GM12864 (cell line): ENCODE measurements at regions not wholly inside any gene's neighbourhood (a gene's known extent, or its start where the extent isn't known, plus 50 kb on each side); places are given as distances from the start of the nearest gene placed in this dataset.
"Not testable (repeated sequence)": the region's sequence is repeated elsewhere in the genome, so short reads cannot be mapped to it uniquely, and the experiment has no call there.

ENCODE experiments used
- DNase-seq: peaks from one replicate; pipeline ENCODE4 v3.0.0-alpha.2; 2011; ENCODE audit warnings: low read depth
- H3K4me3 ChIP-seq: 2 replicates; pipeline ENCODE4 v1.5.1; 2011; ENCODE audit warnings: mild to moderate bottlenecking, low read depth, low read length, control low read depth
- CTCF ChIP-seq: IDR thresholded peaks from 2 replicates; pipeline ENCODE4 v1.5.1; 2011; ENCODE audit warnings: low read depth, mild to moderate bottlenecking, moderate library complexity, low read length, control low read depth, inconsistent platforms; ENCODE audit errors: missing control alignments

GRCh38 chr7:86445285-86445684 is 198.4 kb upstream of the GRM3 start:
- DNase-seq: no peak
- TF ChIP-seq CTCF: no peak
- H3K4me3 ChIP-seq: no peak overlapping the region

DNA sequence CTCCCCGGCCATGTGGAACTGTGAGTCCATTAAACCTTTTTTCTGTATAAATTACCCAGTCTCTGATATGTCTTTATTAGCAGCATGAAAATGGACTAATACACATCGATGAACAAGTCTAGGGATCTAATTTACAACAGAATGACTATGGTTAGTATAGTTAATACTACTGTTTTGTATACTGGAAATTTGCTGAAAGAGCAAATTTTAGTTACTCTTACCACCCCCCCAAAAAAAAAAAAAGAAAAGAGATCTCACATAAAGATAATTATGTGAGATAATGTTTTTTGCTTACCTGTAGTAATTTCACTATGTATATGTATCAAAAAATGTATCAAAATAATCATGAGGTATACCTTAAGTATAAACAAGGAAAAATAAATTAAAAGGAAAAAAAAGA is 199.5 kb upstream of the GRM3 start:
- TF ChIP-seq CTCF: no peak
- no peak overlapping the region for H3K4me3 ChIP-seq
- DNase-seq: no peak

DNA sequence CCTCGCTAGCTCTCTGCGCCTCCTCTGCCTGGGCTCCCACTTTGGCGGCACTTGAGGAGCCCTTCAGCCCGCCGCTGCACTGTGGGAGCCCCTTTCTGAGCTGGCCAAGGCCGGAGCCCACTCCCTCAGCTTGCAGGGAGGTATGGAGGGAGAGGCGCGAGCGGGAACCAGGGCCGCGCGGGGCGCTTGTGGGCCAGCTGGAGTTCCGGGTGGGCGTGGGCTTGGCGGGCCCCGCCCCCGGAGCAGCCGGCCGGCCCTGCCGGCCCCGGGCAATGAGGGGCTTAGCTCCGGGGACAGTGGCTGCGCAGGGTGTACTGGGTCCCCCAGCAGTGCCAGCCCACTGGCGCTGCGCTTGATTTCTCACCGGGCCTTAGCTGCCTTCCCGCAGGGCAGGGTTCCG is 203.3 kb upstream of the GRM3 start:
- DNase-seq, H3K4me3 ChIP-seq: not testable (repeated sequence)

DNA sequence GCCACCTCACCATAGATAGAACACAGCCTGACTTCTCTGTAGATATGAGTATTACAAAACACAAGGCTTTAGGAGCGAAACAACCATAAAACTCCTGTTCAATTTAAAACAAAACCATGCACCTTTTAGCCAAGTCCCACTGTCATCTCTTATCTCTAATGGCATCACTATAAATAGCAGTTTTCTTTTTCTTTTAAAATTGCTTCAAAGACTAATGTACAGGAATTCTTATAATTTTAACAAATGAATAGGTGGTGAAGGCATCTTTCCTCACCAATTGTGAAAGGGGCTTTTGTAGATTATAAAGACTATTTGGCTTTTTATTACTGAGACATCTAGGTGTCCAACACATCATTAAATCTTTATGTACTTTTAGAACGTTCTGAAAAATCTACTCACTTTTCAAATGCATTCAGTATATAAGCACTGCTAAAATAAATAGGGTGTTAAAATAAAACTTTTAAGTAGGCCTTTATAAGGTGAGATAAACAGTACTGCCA is 205.7 kb upstream of the GRM3 start:
- TF ChIP-seq CTCF: no peak
- no peak overlapping the region for H3K4me3 ChIP-seq
- DNase-seq: no peak

- DNase-seq: no peak
- H3K4me3 ChIP-seq: no peak overlapping the region
- TF ChIP-seq CTCF: no peak
Measured at GRCh38 chr7:86431761-86432160, 211.9 kb upstream of the GRM3 start.

- DNase-seq: no peak
- H3K4me3 ChIP-seq: no peak overlapping the region
- TF ChIP-seq CTCF: no peak
Measured at GRCh38 chr7:86411814-86412213, 231.9 kb upstream of the GRM3 start.

- TF ChIP-seq CTCF: no peak
- H3K4me3 ChIP-seq: no peak overlapping the region
- no peak for DNase-seq
Measured at GRCh38 chr7:86407291-86407690, 236.4 kb upstream of the GRM3 start.

GRCh38 chr7:86391813-86392212 is 251.9 kb upstream of the GRM3 start:
- DNase-seq: no peak
- no peak overlapping the region for H3K4me3 ChIP-seq
- no peak for TF ChIP-seq CTCF

DNA sequence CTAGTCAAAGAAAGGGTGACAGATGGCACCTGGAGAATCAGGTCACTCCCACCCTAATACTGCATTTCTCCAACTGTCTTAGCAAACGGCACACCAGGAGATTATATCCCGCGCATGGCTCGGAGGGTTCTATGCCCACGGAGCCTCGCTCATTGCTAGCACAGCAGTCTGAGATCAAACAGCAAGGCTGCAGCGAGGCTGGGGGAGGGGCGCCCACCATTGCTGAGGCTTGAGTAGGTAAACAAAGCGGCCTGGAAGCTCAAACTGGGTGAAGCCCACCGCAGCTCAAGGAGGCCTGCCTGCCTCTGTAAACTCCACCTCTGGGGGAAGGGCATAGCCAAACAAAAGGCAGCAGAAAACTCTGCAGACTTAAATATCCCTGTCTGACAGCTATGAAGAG is 268.1 kb upstream of the GRM3 start:
- not testable (repeated sequence) for H3K4me3 ChIP-seq, DNase-seq
